Loucy (cell line): ENCODE measurements at regions not wholly inside any gene's neighbourhood (a gene's known extent, or its start where the extent isn't known, plus 50 kb on each side); places are given as distances from the start of the nearest gene placed in this dataset.

ENCODE experiments used
- EZH2phosphoT487 ChIP-seq: fragments of 200-600 bp; IDR thresholded peaks from 2 replicates; pipeline ENCODE4 v1.6.1; 2018; ENCODE audit warnings: antibody characterized with exemption, mild to moderate bottlenecking, moderate library complexity, borderline replicate concordance
- TF ChIP-seq, protein P1 (sequence below): fragments of 200-600 bp; sonication (generic); conservative IDR thresholded peaks from 2 replicates; pipeline ENCODE4 v1.5.1; 2014; ENCODE audit warnings: mild to moderate bottlenecking, antibody characterized with exemption, low read length

DNA sequence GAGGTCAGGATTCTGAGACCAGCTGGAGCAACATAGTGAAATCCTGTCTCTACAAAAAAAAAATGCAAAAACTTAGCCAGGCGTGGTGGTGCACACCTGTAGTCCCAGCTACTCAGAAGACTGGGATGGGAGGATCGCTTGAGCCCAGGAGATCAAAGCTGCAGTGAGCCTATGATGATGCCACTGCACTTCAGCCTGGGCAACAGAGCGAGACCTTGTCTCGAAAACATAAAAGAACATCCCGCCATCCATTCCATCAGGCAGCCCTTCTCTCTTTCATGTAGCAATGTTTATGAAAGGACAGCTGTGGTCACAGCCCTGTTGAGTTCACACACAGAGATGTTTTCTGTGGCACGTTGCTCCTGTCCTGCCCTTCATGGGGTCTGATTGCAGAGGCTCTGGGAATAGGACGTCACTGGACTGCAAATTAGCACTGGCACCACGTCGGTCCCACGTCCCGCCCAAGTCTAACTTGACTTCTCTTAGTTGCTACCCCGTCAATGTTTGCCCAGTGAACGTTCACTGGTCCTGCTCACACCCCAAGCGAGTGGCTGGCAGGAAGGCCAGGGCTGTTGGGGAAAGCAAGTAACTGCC, 64.5 kb upstream of the MYL10 start:
- TF ChIP-seq, protein P1, sequence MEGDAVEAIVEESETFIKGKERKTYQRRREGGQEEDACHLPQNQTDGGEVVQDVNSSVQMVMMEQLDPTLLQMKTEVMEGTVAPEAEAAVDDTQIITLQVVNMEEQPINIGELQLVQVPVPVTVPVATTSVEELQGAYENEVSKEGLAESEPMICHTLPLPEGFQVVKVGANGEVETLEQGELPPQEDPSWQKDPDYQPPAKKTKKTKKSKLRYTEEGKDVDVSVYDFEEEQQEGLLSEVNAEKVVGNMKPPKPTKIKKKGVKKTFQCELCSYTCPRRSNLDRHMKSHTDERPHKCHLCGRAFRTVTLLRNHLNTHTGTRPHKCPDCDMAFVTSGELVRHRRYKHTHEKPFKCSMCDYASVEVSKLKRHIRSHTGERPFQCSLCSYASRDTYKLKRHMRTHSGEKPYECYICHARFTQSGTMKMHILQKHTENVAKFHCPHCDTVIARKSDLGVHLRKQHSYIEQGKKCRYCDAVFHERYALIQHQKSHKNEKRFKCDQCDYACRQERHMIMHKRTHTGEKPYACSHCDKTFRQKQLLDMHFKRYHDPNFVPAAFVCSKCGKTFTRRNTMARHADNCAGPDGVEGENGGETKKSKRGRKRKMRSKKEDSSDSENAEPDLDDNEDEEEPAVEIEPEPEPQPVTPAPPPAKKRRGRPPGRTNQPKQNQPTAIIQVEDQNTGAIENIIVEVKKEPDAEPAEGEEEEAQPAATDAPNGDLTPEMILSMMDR: no peak
- no peak for TF ChIP-seq EZH2phosphoT487
